ENCODE measurements at regions not wholly inside any gene's neighbourhood (a gene's known extent, or its start where the extent isn't known, plus 50 kb on each side); places are given as distances from the start of the nearest gene placed in this dataset.
"Not testable (repeated sequence)": the region's sequence is repeated elsewhere in the genome, so short reads cannot be mapped to it uniquely, and the experiment has no call there.

GRCh38 chr11:22444076-22444475 is 105.9 kb downstream of the SLC17A6 start:
- DNase-seq (ENCODE audit: low read depth, low spot score) = no peak

- no peak for DNase-seq (ENCODE audit: low read depth, low spot score)
Measured at GRCh38 chr11:22441831-22442230, 103.7 kb downstream of the SLC17A6 start.

- not testable (repeated sequence) for DNase-seq (ENCODE audit: low read depth, low spot score)
Measured at GRCh38 chr11:22435582-22435981, 97.4 kb downstream of the SLC17A6 start.

GRCh38 chr11:22433517-22433916 is 95.3 kb downstream of the SLC17A6 start:
- no peak for DNase-seq (ENCODE audit: low read depth, low spot score)

- no peak for DNase-seq (ENCODE audit: low read depth, low spot score)
Measured at GRCh38 chr11:22433094-22433455, 94.9 kb downstream of the SLC17A6 start.

GRCh38 chr11:22432291-22433093 is 94.3 kb downstream of the SLC17A6 start:
- DNase-seq (ENCODE audit: low read depth, low spot score) = peak; percentile 6

- DNase-seq (ENCODE audit: low read depth, low spot score) = no peak
Measured at GRCh38 chr11:22431106-22431505, 92.9 kb downstream of the SLC17A6 start.

GRCh38 chr11:22430639-22431038 is 92.5 kb downstream of the SLC17A6 start:
- no peak for DNase-seq (ENCODE audit: low read depth, low spot score)

- DNase-seq (ENCODE audit: low read depth, low spot score) = no peak
Measured at GRCh38 chr11:22430141-22430541, 92.0 kb downstream of the SLC17A6 start.

All from brain pericyte (primary cell).